ENCODE measurements at regions not wholly inside any gene's neighbourhood (a gene's known extent, or its start where the extent isn't known, plus 50 kb on each side); places are given as distances from the start of the nearest gene placed in this dataset.

GRCh38 chr6:165976684-165977083, 191.0 kb downstream of the TBXT start:
- H3K27ac ChIP-seq, result no peak overlapping the region
- no peak for TF ChIP-seq ZFX (IDR thresholded peaks at IDR 0.05)
- no peak for TF ChIP-seq CTCF (conservative IDR thresholded peaks at IDR 0.05)

GRCh38 chr6:165974817-165975216, 192.8 kb downstream of the TBXT start:
- no peak overlapping the region for H3K27ac ChIP-seq
- TF ChIP-seq CTCF (conservative IDR thresholded peaks at IDR 0.05) (no peak), ZFX (IDR thresholded peaks at IDR 0.05) (no peak)

- no peak overlapping the region for H3K27ac ChIP-seq
- TF ChIP-seq ZFX (IDR thresholded peaks at IDR 0.05) (no peak), CTCF (conservative IDR thresholded peaks at IDR 0.05) (no peak)
Measured at GRCh38 chr6:165973473-165973872, 194.2 kb downstream of the TBXT start.

GRCh38 chr6:165972139-165972802, 195.4 kb downstream of the TBXT start:
- no peak overlapping the region for H3K27ac ChIP-seq
- TF ChIP-seq CTCF (conservative IDR thresholded peaks at IDR 0.05) (no peak), ZFX (IDR thresholded peaks at IDR 0.05) (no peak)

GRCh38 chr6:165971202-165971601, 196.4 kb downstream of the TBXT start:
- H3K27ac ChIP-seq, result no peak overlapping the region
- TF ChIP-seq ZFX (IDR thresholded peaks at IDR 0.05) (no peak), CTCF (conservative IDR thresholded peaks at IDR 0.05) (no peak)

- no peak overlapping the region for H3K27ac ChIP-seq
- TF ChIP-seq CTCF (conservative IDR thresholded peaks at IDR 0.05) (no peak), ZFX (IDR thresholded peaks at IDR 0.05) (no peak)
Measured at GRCh38 chr6:165970001-165970400, 197.7 kb downstream of the TBXT start.

GRCh38 chr6:165969184-165969583, 198.5 kb downstream of the TBXT start:
- TF ChIP-seq ZFX (IDR thresholded peaks at IDR 0.05) (no peak), CTCF (conservative IDR thresholded peaks at IDR 0.05) (no peak)
- H3K27ac ChIP-seq, result no peak overlapping the region
